ENCODE measurements at regions not wholly inside any gene's neighbourhood (a gene's known extent, or its start where the extent isn't known, plus 50 kb on each side); places are given as distances from the start of the nearest gene placed in this dataset.

DNA sequence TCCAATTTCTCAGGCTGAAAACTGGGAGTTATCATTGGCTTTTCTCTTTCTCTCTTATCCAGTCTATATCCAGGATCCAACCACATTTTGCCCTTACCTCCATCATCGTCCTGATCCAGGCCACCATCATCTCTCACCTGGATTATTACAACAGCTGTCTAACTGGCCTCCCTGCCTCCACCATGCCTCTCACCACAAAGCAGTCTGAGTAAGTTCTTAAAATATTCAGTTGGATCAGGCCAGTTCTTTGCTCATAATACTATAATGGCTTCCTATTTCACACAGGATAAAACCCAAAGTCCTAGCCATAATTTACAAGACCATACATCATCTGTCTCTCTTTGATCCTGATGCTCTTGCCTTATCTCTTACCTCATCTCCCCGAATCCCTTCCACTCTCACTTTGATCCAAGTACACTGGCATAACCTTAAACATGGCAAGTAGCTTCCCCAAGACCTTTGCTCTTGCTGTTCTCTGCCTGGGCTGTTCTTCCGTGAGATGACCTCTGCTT is 133.4 kb upstream of the RAP1B start:
- no peak for DNase-seq (ENCODE audit: low read depth)
- H3K4me3 ChIP-seq (ENCODE audit: low read depth, low read length), result no peak overlapping the region
- ChIA-PET CTCF (interaction anchor here (1.1 kb wide), 1 partner anchor 39 kb away, joined by 4 read pairs; no protein-coding TSS in a partner anchor), POLR2A (no interaction called here)
- no peaks in the 10 kb centered on the region for H3K27me3 ChIP-seq (ENCODE audit: control insufficient read depth, insufficient read depth, low read length)
- no peaks in the 10 kb centered on the region for H3K36me3 ChIP-seq (ENCODE audit: control insufficient read depth, insufficient read depth, low read length)
- TF ChIP-seq, protein P1, sequence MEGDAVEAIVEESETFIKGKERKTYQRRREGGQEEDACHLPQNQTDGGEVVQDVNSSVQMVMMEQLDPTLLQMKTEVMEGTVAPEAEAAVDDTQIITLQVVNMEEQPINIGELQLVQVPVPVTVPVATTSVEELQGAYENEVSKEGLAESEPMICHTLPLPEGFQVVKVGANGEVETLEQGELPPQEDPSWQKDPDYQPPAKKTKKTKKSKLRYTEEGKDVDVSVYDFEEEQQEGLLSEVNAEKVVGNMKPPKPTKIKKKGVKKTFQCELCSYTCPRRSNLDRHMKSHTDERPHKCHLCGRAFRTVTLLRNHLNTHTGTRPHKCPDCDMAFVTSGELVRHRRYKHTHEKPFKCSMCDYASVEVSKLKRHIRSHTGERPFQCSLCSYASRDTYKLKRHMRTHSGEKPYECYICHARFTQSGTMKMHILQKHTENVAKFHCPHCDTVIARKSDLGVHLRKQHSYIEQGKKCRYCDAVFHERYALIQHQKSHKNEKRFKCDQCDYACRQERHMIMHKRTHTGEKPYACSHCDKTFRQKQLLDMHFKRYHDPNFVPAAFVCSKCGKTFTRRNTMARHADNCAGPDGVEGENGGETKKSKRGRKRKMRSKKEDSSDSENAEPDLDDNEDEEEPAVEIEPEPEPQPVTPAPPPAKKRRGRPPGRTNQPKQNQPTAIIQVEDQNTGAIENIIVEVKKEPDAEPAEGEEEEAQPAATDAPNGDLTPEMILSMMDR (IDR thresholded peaks at IDR 0.05; ENCODE audit: insufficient read depth, low read depth, low read length), result no peak

GRCh38 chr12:68477906-68478305 is 132.8 kb upstream of the RAP1B start:
- H3K36me3 ChIP-seq (ENCODE audit: control insufficient read depth, insufficient read depth, low read length), result no peaks in the 10 kb centered on the region
- DNase-seq (ENCODE audit: low read depth), result no peak
- TF ChIP-seq, protein P1 (IDR thresholded peaks at IDR 0.05; ENCODE audit: insufficient read depth, low read depth, low read length), result no peak
- H3K4me3 ChIP-seq (ENCODE audit: low read depth, low read length), result no peak overlapping the region
- POLR2A ChIA-PET, result no interaction called here
- no peaks in the 10 kb centered on the region for H3K27me3 ChIP-seq (ENCODE audit: control insufficient read depth, insufficient read depth, low read length)
- CTCF ChIA-PET, result interaction anchor here (1.1 kb wide), 1 partner anchor 39 kb away, joined by 4 read pairs; no protein-coding TSS in a partner anchor

- DNase-seq (ENCODE audit: low read depth), result no peak
- Histone ChIP-seq H3K36me3 (ENCODE audit: control insufficient read depth, insufficient read depth, low read length) (no peaks in the 10 kb centered on the region), H3K27me3 (ENCODE audit: control insufficient read depth, insufficient read depth, low read length) (no peaks in the 10 kb centered on the region), H3K4me3 (ENCODE audit: low read depth, low read length) (no peak overlapping the region)
- POLR2A ChIA-PET, result interaction anchor here (0.6 to 1.2 kb wide), 3 partner anchors 59 to 214 kb away, joined by 3 to 4 read pairs (median 3); no protein-coding TSS in a partner anchor
- CTCF ChIA-PET, result interaction anchor here (1.1 kb wide), 1 partner anchor 40 kb away, joined by 4 read pairs; no protein-coding TSS in a partner anchor
- TF ChIP-seq, protein P1 (IDR thresholded peaks at IDR 0.05; ENCODE audit: insufficient read depth, low read depth, low read length), result no peak
These were observed 132.0 kb upstream of the RAP1B start for GRCh38 chr12:68478516-68479260.

DNA sequence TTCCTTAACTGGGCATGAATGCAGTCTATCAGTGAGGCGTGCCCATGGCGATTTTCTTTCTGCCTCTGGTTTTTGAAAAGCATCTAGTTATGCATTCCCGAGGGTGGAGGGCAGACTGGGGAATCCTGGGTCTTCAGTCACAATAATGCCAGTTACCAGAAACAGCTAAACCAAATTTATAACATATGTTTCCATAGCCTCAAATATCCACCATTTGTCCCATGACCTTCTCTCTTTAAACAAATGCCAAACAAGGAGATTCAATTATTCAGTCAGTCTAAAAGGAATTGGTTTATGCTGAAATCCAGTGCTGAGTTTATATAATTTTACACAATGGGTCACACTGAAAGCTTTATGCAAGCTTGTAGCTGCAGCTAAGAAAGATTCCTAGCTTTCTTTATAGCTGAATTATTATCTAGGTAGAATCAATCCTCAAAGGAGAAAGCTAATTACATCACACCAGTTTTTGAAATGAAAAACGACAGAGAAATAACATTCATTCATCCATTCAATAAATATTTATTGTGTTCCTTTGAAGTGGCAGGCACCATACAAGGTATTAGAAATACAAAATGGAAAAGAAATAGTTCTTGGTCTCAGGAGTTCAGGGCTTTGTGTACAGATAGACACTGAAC is 131.3 kb upstream of the RAP1B start:
- TF ChIP-seq, protein P1 (IDR thresholded peaks at IDR 0.05; ENCODE audit: insufficient read depth, low read depth, low read length), result no peak
- H3K36me3 ChIP-seq (ENCODE audit: control insufficient read depth, insufficient read depth, low read length), result no peaks in the 10 kb centered on the region
- CTCF ChIA-PET, result no interaction called here
- POLR2A ChIA-PET, result interaction anchor here (0.6 to 1.2 kb wide), 4 partner anchors 43 to 215 kb away, joined by 3 to 4 read pairs (median 3); no protein-coding TSS in a partner anchor
- DNase-seq (ENCODE audit: low read depth), result peak; percentile 75
- no peak overlapping the region for H3K4me3 ChIP-seq (ENCODE audit: low read depth, low read length)
- no peaks in the 10 kb centered on the region for H3K27me3 ChIP-seq (ENCODE audit: control insufficient read depth, insufficient read depth, low read length)

GRCh38 chr12:68479896-68480291 is 130.8 kb upstream of the RAP1B start:
- ChIA-PET POLR2A (interaction anchor here (0.8 to 1.2 kb wide), 2 partner anchors 42 to 137 kb away, joined by 3 read pairs; no protein-coding TSS in a partner anchor), CTCF (no interaction called here)
- no peak for DNase-seq (ENCODE audit: low read depth)
- no peaks in the 10 kb centered on the region for H3K36me3 ChIP-seq (ENCODE audit: control insufficient read depth, insufficient read depth, low read length)
- H3K27me3 ChIP-seq (ENCODE audit: control insufficient read depth, insufficient read depth, low read length), result no peaks in the 10 kb centered on the region
- H3K4me3 ChIP-seq (ENCODE audit: low read depth, low read length), result no peak overlapping the region
- TF ChIP-seq, protein P1 (IDR thresholded peaks at IDR 0.05; ENCODE audit: insufficient read depth, low read depth, low read length), result no peak
